Midbrain (tissue), 1 donor: ENCODE measurements at regions not wholly inside any gene's neighbourhood (a gene's known extent, or its start where the extent isn't known, plus 50 kb on each side); places are given as distances from the start of the nearest gene placed in this dataset.
A peak's percentile ranks its signal among the peaks of the same experiment; 100 is the strongest.
"Not testable (repeated sequence)": the region's sequence is repeated elsewhere in the genome, so short reads cannot be mapped to it uniquely, and the experiment has no call there.

ENCODE experiments used
- DNase-seq: peaks from one replicate; lab custom pipeline; 2025; lab: John Stamatoyannopoulos, UW

- no peak for DNase-seq
These were observed 97.9 kb upstream of the ZNF648 start for GRCh38 chr1:182159443-182159842.

- no peak for DNase-seq
These were observed 95.7 kb upstream of the ZNF648 start for GRCh38 chr1:182157187-182157586.

DNA sequence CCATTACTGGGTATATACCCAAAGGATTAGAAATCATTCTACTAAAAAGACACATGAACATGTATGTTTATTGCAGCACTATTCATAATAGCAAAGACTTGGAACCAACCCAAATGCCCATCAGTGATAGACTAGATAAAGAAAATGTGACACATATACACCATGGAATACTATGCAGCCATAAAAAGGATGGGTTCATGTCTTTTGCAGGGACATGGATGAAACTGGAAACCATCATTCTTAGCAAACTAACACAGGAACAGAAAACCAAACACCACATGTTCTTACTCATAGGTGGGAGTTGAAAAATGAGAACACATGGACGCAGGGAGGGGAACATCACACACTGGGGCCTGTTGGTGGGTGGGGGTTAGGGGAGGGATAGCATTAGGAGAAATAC lies 92.9 kb upstream of the ZNF648 start:
- not testable (repeated sequence) for DNase-seq

DNA sequence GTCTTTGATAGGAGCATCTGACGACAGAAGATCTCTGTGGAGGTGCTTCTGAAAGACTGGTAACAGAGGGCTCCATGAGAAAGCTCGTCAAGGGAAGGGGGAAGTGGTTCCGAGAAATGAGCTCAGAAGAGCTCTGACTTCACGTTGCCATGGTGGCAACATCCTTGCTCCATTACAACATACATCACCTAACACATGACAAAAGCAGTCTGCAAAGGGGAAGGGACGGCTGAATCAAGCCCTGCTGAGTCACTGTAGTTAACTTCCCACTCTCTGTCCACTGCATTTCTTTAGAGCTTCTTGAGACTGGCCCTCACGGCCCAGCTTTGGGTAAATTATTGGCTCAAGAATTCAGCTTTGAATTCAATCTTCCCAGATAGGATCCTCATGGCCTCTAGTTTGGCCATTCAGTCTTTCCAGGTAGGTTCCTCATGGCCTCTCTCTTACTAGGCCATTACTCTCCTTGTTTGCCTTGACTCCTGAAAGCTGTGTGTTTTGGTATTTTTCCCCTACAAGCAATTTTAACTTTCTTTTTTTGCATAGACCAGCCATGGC lies 88.0 kb upstream of the ZNF648 start:
- DNase-seq = peak; percentile 22

GRCh38 chr1:182147951-182148350 lies 86.4 kb upstream of the ZNF648 start:
- no peak for DNase-seq

GRCh38 chr1:182147136-182147820 lies 85.8 kb upstream of the ZNF648 start:
- DNase-seq = no peak

DNA sequence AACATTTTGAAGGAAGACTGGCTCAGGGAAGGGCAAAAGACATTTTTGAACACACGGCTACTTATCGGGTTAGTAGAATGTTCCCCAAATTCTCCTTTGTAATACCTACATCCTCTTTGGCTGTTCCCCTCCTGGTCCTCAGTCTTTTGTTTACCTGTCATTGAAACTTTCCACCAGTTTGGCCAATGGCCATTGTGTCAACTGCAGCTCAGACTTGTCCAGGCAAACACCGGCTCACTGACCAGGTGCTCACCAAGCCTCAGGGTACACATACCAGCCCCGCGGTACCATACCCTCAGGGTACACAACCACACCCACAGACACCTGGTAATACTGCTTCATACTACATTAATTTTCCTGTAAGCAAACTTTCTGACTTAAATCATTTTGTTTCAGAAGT lies 84.8 kb upstream of the ZNF648 start:
- no peak for DNase-seq

DNA sequence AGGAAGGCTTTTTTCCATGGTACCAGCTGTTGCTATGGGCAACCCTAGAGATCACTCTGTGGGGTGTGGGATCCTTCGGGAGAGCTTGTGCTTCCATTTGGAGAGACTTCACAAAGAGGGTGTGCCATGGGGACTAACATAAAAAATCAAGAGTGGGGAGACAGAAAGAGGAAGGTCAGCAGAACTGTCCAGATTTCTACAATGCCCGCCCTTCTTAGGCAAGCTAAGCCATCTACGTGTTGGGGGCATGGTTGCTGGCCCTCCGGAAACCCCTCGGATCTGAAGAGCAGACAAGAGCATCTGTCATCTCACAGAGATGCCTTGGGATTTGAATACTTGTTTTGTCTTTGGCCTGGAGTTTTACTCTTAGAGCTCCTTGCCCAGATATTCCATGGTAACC lies 83.9 kb upstream of the ZNF648 start:
- no peak for DNase-seq

- DNase-seq = no peak
These were observed 83.1 kb upstream of the ZNF648 start for GRCh38 chr1:182144646-182145030.

DNA sequence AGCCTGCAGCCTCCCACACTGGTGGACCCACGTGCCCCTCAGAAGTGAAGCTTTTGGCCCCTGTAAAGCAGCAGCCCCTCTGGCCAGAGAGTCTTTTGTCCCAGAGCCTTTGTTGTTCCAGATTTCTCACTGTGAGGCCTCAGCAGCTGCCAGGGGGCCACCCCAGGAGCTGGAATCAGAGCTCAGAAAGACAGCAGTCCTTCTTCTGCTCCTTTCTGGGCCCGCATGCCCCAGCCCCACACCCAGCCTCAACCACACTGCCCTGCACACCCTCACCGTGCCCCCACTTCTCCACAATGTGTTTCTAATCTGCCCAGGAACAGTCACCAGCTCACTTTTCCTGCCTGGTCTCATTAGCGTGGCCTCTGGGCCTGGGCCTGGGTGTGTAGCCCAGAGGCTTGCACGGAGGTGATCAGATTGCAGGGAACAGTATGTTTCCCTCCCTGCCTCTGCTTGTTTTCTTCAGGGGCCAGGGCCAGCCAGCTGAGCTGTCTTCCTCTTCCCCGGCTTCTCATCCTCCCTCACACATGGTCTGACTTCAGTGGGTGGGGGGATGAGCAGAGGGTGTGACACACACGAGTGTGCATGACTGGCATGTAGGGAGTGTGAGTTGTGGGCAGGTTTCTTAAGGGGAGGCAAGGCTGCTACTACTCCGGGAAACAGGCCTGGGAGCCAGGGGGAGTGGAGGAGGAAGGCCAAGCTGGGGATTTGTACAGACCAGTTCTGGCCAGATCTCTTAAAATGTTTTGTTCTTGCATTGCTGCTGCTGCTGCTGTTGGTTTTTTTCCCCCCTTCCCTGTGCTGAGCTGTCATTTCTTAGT lies 82.5 kb upstream of the ZNF648 start:
- DNase-seq = peak; percentile 77

- peak; percentile 95 for DNase-seq
These were observed 81.7 kb upstream of the ZNF648 start for GRCh38 chr1:182143154-182143657.

GRCh38 chr1:182142621-182143020 lies 81.1 kb upstream of the ZNF648 start:
- no peak for DNase-seq

- no peak for DNase-seq
These were observed 79.5 kb upstream of the ZNF648 start for GRCh38 chr1:182141040-182141439.

DNA sequence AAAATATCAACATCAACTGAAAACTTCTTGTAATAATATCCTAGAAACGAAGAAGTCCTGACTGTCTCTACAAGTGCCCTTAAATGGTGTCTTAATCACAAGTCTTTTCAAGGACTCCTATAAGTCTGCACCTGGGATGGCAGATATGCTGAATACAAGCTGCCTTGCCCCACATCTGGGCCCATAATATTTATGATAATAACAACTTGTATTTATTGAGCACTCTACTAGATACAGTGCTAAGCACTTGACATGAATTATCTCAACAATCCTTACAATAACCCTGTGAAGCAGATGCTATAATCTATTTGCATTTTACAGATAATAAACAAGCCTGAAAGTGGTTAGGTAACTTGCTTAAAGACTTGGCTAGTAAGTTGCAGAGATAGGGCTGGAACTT lies 78.0 kb upstream of the ZNF648 start:
- DNase-seq = no peak

DNA sequence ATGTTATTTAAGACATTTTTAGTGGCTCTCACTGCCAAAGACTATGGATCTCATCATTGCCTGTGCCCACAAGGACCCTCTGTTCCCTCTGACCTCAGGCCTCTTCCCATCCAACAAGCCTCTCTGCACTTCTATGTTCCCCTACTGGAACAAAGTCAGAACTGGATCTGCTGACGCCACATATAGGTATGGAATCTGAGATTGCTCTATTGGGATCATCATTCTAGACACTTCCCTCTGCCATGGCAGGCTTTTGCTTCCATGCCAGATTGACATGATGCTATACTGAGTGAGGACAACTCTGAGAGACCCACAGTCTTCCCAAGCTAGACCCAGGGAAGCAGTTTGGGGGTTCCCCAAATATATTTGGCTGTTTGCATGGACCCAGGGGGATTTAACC lies 76.0 kb upstream of the ZNF648 start:
- DNase-seq = no peak

DNA sequence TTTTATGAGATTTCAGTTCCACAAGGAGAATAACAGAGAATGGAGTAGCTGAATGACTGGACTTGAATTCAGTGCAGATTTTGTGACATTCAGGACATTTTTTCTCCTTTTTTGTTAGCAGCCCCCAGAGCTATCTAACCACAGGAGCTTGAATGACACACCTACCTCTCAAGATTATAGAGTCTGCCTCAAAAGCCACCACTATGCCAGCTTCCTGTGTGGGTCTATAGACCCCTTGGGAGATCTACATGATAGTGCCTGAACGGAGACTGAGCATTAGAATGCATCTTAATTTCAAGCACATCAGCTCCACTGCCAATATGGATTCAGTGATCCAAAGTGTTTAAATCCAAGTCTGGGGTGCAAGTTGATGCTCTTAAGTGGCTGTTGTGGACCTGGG lies 74.4 kb upstream of the ZNF648 start:
- no peak for DNase-seq

DNA sequence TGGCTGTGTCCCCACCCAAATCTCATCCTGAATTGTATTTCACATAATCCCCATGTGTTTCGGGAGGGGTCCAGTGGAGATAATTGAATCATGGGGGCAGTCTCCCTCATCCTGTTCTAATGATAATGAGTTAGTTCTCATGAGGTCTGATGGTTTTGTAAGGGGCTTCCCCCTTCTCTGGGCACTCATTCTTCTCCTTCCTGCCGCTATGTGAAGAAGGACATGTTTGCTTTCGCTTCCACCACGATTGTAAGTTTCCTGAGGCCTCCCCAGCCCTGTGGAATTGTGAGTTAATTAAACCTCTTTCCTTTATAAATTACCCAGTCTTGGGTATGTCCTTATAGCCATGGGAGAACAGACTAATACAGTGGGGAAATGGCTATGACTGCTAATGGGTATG lies 72.7 kb upstream of the ZNF648 start:
- DNase-seq = no peak

- DNase-seq = no peak
These were observed 71.7 kb upstream of the ZNF648 start for GRCh38 chr1:182133181-182133580.

DNA sequence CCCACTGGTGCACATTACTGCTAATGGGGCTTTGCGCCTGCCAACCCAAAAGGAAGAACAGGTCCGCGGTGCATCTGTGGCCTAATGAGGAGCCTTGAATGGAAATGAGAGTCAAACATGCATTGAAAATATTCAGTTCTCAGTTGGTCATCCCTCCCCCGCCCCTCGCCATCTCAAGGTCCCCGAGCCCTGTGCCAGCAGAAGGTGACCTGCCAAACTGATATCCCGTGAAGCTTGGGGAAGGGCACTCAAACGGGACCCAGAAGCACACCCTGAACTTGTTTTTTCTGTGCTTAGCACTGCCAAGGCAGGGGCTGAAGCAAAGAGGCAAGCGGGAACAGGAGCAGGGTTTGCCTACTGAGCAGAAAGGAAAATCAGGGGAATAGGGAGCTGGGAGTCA lies 67.9 kb upstream of the ZNF648 start:
- peak; percentile 32 for DNase-seq

DNA sequence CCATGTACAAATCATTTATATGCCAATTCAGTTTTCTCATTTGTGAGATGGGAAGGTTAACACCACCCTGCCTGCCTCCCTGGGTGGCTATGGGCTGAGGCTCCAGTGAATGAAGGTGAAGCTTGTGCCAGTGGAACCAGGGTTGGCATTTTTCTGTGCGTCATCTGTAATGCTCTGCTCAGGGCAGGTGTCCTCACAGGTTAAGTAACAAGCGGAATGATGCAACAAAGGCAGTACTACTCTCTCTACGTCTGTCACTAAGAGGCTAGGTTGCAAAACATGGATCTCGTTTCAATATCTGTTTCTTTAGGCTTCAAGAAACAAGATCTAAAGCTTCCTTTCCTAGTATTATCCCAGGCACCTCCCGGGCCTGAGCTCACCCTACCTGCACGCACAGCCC lies 67.0 kb upstream of the ZNF648 start:
- DNase-seq = no peak

- DNase-seq = no peak
These were observed 66.1 kb upstream of the ZNF648 start for GRCh38 chr1:182127656-182128055.

DNA sequence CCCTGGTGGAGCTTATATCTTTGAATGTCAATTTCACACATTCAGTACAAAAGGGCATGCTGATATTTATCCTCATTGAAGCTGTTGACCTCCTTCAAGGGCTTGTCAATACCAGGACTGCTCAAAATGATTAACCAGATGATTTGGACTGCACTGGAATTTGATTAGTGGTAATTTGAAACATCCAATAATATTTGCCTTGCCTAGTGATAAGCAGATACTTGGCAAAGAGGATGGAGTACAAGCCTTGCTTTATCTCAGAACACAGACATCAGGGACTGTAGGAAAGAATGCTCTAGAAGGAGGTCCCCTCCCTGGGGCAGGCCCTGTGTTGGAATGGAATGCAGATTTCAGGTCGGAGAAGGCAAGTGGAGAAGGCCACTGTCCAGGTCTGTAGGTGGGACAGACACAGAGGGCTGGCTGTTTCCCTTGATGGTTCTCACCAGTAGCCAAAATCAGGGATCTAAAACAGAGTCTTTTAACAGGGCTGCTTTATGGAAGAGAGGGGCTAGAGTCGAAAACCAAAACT lies 64.8 kb upstream of the ZNF648 start:
- no peak for DNase-seq

- DNase-seq = no peak
These were observed 61.4 kb upstream of the ZNF648 start for GRCh38 chr1:182122913-182123260.
